HG03280 (cell line): ENCODE measurements at regions not wholly inside any gene's neighbourhood (a gene's known extent, or its start where the extent isn't known, plus 50 kb on each side); places are given as distances from the start of the nearest gene placed in this dataset.
"Not testable (repeated sequence)": the region's sequence is repeated elsewhere in the genome, so short reads cannot be mapped to it uniquely, and the experiment has no call there.

Experiments used
- ATAC-seq: cut with Tn5 transposase; IDR thresholded peaks from one replicate; pipeline ENCODE4 v1.9.1; 2021; ENCODE audit warnings: mild to moderate bottlenecking, moderate library complexity; ENCODE audit not compliant: unreplicated experiment

DNA sequence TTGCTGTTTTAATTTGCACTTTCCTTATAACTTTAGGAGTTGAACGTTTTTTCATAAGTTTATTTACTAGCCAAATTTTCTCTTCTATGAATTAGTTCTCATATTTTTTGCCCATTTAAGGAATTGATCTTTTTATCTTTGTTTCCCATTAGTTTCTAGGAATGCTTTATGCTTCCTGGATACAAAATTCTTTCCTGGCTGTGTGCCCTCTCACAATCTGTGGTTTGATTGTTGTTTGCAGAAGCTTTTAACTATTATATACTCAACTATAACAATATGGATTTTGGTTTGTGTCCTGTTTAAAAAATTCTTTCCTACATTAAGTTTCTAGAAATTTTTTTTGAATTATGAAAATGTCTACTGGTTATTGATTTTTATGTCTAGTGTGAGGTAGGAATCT, 206.3 kb downstream of the CSNK1G3 start:
- no peak for ATAC-seq

DNA sequence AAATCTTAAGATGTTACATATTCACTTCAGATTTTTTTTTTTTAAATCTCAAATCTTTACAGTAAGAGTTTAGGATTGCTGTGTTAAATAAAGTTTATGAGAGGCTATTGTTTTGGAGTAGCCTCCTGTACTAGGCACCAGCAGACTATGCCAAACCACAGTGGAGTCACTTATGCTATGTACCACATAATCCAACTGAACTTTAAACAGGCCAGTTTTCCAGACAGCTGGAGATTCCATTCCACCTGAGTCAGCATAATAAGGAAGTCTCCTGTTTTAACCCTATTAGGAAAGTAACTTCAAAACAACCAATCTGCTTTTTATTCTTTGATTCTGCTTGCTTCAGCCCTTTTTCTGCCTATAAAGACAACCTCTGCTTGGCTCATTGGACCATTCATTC, 205.2 kb downstream of the CSNK1G3 start:
- no peak for ATAC-seq

DNA sequence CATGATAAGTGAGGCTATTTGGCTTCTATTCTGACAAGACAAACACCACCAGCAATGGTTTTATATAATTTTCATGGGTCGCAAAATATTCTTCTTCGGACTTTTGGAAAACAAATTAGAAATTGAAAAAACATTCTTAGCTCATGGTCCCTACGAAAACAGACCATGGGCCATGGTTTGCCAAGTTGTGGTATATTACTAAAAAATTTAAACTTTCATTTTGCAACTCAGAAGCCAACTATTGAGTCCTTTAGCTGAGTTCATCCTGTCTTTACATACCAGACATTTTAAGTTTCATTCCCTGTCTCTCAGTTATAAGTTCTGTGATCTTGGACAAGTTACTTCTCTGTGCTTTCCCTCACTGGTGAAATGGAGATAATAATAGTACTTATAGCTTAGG, 198.1 kb downstream of the CSNK1G3 start:
- no peak for ATAC-seq

DNA sequence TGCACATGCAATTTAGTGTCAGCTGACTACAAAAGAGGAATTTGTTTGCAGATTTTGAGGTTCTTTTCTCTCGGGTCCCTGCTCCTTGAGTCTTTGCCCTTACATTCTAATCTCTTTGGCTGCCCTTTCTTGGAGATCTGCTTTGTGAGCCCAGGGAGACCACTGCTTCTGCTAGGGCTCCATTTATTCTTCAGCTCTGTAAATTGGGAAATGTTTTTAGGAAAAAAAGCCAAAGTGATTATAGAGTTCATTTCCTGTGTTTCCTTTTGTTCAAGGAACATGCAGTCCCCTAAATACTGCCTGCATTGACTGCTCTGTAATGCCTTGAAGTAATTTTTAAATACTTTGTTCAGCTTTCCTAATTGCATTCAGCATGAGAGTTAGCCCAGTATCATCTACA, 197.4 kb downstream of the CSNK1G3 start:
- no peak for ATAC-seq

DNA sequence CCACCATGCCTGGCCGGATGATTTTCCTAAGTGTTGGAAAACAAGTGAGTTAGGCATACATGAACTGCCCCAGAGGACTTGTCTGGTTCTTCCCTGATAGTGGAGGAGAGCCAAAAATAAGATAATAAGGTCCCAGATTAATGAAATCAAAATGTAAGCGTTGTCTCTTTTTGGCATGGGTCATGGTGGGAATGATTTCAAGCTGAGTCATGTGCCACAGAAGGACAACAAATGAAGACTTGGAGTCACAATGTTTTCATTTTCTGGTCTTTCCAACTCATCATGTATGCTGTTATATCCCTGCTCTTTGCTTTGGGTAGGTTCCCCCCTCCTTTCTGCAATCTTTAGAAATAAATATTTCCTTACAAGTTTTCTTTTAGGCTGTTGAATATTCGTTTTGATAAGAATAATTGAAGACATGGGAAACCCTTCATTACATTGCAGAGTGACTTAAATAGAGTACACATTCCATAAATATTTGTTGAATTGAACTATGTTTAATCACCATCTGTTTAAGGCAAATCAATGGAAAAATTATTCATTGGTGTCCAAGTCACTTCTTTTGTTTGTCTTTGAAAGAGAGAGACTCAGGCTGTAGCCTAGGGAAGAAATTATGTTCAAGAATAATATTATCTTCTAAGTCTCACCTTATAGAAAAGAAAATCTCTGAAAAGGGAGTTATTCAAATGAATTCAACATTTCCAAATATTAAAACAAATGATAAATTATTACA, 196.3 kb downstream of the CSNK1G3 start:
- no peak for ATAC-seq

DNA sequence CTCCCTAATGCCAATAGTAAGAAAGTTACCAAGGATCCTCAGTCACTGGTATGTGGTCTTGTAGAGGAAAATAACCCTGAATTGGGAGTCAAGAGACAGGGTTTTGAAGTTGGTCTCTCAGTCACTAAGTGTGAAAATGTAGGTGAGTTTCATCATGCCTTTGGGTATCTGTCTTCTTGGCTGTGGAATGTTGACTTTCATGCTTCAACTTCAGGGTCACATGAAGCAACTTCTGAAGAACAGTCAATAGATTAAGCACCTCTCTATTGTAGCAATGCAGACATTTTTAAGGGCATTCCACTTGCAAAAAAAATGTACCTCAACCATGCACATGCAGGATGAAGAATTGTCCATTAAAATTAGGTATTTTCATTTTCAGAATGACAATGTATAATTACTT, 194.6 kb downstream of the CSNK1G3 start:
- ATAC-seq, result no peak

DNA sequence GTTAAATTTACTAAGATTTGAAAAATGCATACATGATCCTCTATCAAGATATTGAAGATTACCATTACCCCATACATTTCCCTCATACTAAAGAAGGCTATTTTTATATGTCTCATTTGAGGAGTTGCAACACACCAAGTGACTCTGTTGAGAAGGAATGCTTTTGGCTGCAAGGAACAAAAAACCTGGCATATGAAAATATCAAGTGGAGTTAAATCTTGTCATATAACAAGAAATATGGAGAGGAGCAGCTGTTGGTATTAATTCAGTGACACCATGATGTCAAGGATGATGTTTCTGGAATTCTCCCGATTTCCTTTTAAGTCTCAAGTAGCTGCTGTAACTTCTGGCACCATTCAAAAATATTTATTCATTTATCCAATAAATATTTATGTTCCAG, 193.8 kb downstream of the CSNK1G3 start:
- no peak for ATAC-seq

DNA sequence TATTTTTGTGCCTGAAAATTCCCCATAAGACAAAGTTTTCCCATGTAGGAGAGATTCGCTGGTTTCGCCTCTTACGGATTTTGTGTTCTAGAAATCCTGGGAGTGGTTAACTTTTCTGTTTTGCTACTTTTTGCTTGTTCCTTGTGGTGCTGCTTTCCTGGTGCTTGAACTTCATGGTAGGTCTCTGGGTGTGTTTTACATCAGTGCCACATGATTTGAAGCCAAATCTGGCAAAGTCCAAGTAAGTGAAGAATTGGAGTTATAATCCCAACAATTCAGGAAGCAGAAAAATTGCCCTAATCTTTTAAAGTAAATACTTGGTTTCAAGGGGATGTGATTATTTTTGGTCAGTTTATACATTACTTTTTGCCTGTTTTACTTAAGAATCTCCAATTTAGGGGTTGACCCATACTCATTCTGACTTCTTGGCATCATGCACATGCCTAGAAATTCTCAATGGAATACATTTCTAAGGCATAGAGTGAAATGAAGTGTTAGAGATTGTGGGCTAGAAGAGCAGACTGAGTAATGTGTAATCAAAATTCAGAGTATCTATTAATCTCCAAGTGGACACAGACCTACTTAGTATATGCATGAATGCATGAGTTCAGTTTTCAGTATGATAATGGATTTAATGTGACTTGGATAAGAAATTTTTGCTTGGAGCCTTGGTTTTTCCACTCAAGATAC, 189.7 kb downstream of the CSNK1G3 start:
- no peak for ATAC-seq

DNA sequence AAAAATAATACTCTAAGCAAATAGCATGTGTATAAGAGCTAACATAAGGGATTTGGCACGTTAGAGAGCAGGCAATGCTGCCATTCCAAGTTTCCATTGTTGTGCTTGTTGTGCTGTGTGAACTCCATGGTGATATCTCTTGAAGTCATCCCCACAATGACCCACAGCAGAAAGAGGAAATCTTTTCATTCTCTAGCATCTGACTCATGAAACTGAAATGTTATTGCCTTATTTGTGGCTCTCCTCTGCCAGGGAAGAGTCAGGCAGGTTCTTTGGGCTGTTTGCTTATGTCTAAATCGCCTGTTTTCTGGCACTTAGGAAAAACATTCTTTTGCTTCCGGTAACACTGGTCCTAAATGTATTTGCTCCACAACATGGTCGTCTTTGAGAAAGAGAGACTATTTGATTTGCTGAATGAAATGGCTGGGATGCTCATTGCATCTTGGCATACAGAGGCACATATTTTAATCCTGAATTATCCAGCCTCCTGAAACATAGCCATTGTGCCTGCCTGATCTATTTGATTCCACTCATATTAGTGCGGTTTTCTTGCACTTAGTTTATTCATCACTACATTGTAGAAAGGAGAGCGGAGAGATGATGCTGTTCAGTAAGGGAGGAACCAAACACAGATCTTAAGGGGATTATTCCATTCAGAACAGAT, 188.8 kb downstream of the CSNK1G3 start:
- ATAC-seq, result no peak

DNA sequence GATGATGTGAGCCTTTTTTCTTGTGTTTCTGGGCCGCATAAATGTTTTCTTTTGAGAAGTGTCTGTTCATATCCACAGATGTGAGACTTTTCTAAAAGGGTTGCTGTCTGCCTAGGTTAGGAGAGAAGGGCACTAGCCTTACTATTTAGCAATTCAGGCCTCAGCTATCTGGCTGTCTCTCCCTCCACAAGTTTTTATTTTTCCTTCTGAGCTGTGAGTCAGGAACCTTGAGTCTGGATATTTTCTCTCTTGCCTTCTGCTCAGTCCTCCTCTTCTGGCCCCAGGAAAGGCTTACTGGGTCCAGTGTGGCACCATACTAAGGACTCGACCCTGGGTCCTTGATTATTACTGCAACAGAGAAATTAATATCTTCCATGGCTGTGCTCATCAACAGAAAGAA, 187.6 kb downstream of the CSNK1G3 start:
- no peak for ATAC-seq

DNA sequence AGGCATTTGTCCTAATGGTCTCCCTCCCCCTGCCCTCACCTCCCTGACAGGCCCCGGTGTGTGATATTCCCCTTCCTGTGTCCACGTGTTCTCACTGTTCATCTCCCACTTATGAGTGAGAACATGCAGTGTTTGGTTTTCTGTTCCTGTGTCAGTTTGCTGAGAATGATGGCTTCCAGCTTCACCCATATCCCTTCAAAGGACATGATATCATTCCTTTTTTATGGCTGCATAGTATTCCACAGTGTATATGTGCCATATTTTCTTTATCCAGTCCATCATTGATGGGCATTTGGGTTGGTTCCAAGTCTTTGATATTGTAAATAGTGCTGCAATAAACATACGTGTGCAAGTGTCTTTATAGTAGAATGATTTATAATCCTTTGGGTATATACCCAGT, 187.0 kb downstream of the CSNK1G3 start:
- ATAC-seq, result not testable (repeated sequence)

DNA sequence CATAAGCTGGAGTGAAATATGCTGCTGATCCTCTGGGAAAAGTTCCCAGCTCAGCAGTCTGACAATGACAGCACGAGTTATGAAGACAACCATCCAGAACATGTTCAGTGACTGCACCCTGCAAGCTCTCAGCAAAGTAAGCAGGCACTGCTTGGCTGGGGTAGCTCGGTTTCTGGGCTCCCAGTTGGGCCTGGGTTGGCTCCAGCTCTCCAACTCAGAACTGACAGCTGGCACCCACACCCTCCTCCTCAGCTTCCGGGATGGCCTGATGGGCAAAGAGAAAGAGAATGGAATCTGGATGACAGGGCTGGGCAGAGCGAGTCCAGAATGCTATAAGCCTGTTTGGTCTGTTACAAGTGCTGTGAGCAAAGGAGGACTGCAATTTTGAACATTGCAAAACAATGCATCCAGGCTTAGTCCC, 185.0 kb downstream of the CSNK1G3 start:
- no peak for ATAC-seq

DNA sequence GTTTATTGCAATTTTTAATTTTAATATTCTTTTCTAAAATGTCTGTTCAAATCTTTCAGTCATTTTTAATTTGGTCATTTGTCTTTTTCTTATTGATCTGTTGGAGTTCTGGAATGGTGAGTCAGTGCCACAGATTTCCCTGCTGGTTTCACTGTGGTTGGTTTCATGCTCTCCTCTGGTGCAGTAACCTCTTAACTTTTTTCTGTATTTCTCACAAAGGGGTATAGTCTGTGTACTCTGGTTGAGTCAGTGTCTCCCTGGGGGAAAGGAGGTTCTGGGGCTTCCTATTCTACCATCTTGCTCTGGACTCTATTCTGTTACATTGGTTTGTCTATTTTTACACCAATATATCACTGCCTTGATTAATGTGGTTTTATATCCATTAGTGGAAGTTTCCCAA, 178.8 kb downstream of the CSNK1G3 start:
- ATAC-seq, result no peak

DNA sequence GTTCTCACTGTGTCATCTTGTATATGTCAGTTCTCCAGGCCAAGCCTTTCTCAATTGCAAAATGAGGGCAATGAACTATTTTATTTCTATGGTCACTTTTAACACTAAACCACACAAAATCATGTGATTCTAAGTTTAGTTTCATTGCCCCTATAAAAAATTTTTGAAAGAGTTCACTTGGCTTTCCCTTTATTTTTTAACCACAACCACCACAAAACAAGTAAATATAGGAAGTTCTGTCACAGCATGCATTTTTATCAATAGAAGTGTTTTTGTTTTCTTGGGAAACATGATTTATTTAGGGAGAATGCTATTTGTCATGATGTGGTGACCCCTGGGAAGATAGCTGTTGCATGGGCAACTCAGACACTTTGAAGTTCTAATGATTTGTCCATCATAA, 169.1 kb downstream of the CSNK1G3 start:
- ATAC-seq, result no peak

DNA sequence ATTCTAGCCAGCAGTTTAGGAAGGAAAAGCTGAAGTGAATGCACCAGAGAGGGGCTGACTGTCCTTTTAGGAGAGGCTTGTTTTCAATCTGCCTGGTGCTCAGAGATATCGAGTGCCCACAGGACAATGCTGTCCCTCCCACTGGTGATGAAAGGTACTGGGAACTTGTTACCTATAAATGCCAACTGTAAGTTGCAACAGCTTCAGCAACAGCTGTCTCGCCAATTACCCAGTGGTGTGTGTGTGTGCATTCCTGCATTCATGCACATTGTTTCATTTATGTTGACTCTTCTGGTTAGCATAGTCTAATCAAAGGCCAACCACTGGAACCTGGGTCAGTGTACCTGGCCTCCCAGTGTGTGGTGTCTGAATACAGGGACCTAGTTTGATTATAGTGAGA, 161.1 kb downstream of the CSNK1G3 start:
- no peak for ATAC-seq

DNA sequence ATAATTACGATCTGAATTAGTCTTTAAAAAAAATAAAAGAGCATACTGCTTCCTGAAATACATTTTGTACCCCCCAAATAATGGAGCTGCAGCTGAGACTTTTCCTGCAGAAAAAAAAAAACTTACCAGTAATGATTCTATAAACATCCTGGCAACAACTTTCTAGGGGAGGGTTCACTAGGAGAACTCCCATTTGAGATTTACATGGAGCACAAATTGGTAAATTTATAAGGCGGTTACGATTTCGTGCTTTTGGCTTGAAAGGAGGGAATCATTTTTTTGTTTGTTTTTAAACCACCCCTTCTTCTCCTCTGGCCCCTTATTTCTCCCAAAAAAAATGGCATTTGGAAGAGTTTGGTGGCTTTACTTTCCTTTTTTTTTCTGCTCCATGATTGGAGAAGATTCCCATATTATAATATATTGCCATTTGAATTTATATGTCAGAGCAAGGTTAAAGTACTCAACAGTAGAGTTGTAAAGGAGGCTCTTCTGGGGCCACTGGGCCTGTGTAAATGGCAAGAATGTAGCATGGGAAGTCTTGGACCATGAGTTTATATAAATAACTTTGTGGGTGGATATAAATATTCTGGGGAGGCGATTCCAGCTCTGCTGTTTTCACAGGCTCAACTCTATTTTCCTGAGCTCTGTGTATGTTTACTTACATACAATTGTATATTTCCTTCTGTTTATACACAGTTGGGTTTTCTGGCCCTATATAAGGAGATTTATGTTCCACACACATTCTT, 159.9 kb downstream of the CSNK1G3 start:
- no peak for ATAC-seq

DNA sequence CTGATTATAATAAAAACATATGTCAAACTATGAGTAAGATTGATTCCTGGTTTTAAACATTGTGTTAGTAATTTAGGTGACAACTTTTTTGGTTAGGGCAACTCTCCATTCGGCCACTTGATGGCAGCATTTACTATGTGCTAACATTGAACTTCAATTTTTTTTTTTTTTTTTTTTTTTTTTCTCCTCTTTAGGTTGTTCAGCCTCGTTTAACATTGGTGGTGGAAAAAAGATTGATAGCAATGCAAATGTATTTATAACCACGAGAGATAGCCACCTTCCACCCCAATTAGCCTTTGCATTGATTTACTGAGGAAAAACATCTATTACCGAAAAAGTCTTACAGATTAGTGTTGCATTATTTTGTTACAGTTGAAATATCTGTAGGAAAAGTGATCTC, 159.1 kb downstream of the CSNK1G3 start:
- ATAC-seq, result no peak
